ENCODE measurements at regions not wholly inside any gene's neighbourhood (a gene's known extent, or its start where the extent isn't known, plus 50 kb on each side); places are given as distances from the start of the nearest gene placed in this dataset.

GRCh38 chr2:151180123-151180522, 81.5 kb downstream of the RBM43 start:
- ATAC-seq, result no peak
- 89 to 93% (median 91%) methylated on average over 3 of the region's 3 CpGs for WGBS, 3 donors
- Histone ChIP-seq H3K4me3 (no peak overlapping the region), H3K4me1 (no peaks in the 10 kb centered on the region), H3K9me3 (no peaks in the 10 kb centered on the region), H3K36me3 (ENCODE audit: insufficient read depth in 1 of 2, low read depth in 1 of 2) (no peaks in the 10 kb centered on the region), H3K27me3 (ENCODE audit: insufficient read depth in 3 of 3, low read length in 2 of 3) (no peaks in the 10 kb centered on the region), H3K27ac (no peak overlapping the region)
- intact Hi-C loops (cut with DNase I), result no loop called here
- TF ChIP-seq CTCF (IDR thresholded peaks at IDR 0.05), result no peak
- DNase-seq, result no peak

GRCh38 chr2:151178207-151178606, 83.5 kb downstream of the RBM43 start:
- no peak overlapping the region for H3K27ac ChIP-seq
- H3K27me3 ChIP-seq (ENCODE audit: insufficient read depth in 3 of 3, low read length in 2 of 3), result no peaks in the 10 kb centered on the region
- WGBS, 3 donors, result 91 to 93% (median 91%) methylated on average over 5 of the region's 5 CpGs
- no peak for DNase-seq
- no peak for TF ChIP-seq CTCF (IDR thresholded peaks at IDR 0.05)
- no peak for ATAC-seq
- intact Hi-C loops (cut with DNase I), result no loop called here
- no peak overlapping the region for H3K4me3 ChIP-seq
- no peaks in the 10 kb centered on the region for H3K36me3 ChIP-seq (ENCODE audit: insufficient read depth in 1 of 2, low read depth in 1 of 2)
- H3K4me1 ChIP-seq, result no peaks in the 10 kb centered on the region
- H3K9me3 ChIP-seq, result no peaks in the 10 kb centered on the region

- intact Hi-C loops (cut with DNase I), result no loop called here
- no peaks in the 10 kb centered on the region for H3K4me1 ChIP-seq
- H3K27me3 ChIP-seq (ENCODE audit: insufficient read depth in 3 of 3, low read length in 2 of 3), result no peaks in the 10 kb centered on the region
- DNase-seq (no peak), ATAC-seq (no peak)
- H3K4me3 ChIP-seq, result no peak overlapping the region
- no peaks in the 10 kb centered on the region for H3K36me3 ChIP-seq (ENCODE audit: insufficient read depth in 1 of 2, low read depth in 1 of 2)
- H3K9me3 ChIP-seq, result no peaks in the 10 kb centered on the region
- no peak overlapping the region for H3K27ac ChIP-seq
- no peak for TF ChIP-seq CTCF (IDR thresholded peaks at IDR 0.05)
- WGBS, 3 donors, result 93 to 98% (median 97%) methylated on average over 4 of the region's 4 CpGs
Observed at GRCh38 chr2:151177756-151178155, 83.9 kb downstream of the RBM43 start.

GRCh38 chr2:151176661-151177060, 85.0 kb downstream of the RBM43 start:
- Histone ChIP-seq H3K4me1 (no peaks in the 10 kb centered on the region), H3K27ac (no peak overlapping the region), H3K27me3 (ENCODE audit: insufficient read depth in 3 of 3, low read length in 2 of 3) (no peaks in the 10 kb centered on the region), H3K36me3 (ENCODE audit: insufficient read depth in 1 of 2, low read depth in 1 of 2) (no peaks in the 10 kb centered on the region), H3K9me3 (no peaks in the 10 kb centered on the region), H3K4me3 (no peak overlapping the region)
- intact Hi-C loops (cut with DNase I), result no loop called here
- WGBS, 3 donors, result 80 to 90% (median 81%) methylated on average over 3 of the region's 3 CpGs
- ATAC-seq (no peak), DNase-seq (no peak)
- no peak for TF ChIP-seq CTCF (IDR thresholded peaks at IDR 0.05)

- no peak for TF ChIP-seq CTCF (IDR thresholded peaks at IDR 0.05)
- no peaks in the 10 kb centered on the region for H3K9me3 ChIP-seq
- H3K4me1 ChIP-seq, result no peaks in the 10 kb centered on the region
- no peaks in the 10 kb centered on the region for H3K27me3 ChIP-seq (ENCODE audit: insufficient read depth in 3 of 3, low read length in 2 of 3)
- no peak overlapping the region for H3K4me3 ChIP-seq
- DNase-seq (no peak), ATAC-seq (no peak)
- no peaks in the 10 kb centered on the region for H3K36me3 ChIP-seq (ENCODE audit: insufficient read depth in 1 of 2, low read depth in 1 of 2)
- H3K27ac ChIP-seq, result no peak overlapping the region
- intact Hi-C loops (cut with DNase I), result no loop called here
- WGBS, 3 donors, result 13 to 21% (median 18%) methylated on average over 5 of the region's 5 CpGs
Observed at GRCh38 chr2:151175864-151176263, 85.8 kb downstream of the RBM43 start.
